Gastroesophageal sphincter (tissue), 3 donors: ENCODE measurements at regions not wholly inside any gene's neighbourhood (a gene's known extent, or its start where the extent isn't known, plus 50 kb on each side); places are given as distances from the start of the nearest gene placed in this dataset.

Experiments used
- CTCF ChIP-seq, 4 experiments: fragments of 200-600 bp in 2 of 4; fragments of 450-650 bp in 2 of 4; sonication (generic) in 1 of 4; IDR thresholded peaks; one replicate each; pipeline ENCODE4 v1.5.1; 2017 to 2019; ENCODE audit warnings: antibody characterized with exemption in 4 of 4, mild to moderate bottlenecking in 2 of 4, moderate library complexity in 2 of 4
- EP300 ChIP-seq: sonication (generic); formaldehyde crosslinking; IDR thresholded peaks from one replicate; pipeline ENCODE4 v1.6.1; 2017; ENCODE audit warnings: antibody characterized with exemption, mild to moderate bottlenecking

DNA sequence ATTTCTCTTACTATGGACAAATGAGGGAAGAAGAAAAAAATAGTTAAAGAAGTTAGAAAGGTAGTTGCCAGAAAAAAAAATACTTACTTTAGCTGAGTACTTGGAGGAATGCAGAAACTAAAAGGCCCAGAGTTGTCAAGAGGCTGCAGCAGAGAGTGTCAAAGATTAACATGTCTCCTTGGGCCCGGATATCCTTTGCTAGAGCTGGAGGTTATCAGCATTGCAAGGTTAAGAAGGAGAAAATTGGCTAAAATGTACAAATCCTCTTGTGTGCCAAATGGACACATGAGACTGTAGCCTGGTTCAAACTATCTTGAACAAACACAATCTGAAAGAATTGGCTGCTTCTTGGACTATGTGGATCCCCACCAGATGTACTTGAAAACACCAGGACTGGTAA is 377.0 kb downstream of the SEMA3D start:
- TF ChIP-seq CTCF (IDR thresholded peaks at IDR 0.05) = no peak
- no peak for TF ChIP-seq EP300
